ENCODE measurements at regions not wholly inside any gene's neighbourhood (a gene's known extent, or its start where the extent isn't known, plus 50 kb on each side); places are given as distances from the start of the nearest gene placed in this dataset.
"Not testable (repeated sequence)": the region's sequence is repeated elsewhere in the genome, so short reads cannot be mapped to it uniquely, and the experiment has no call there.

DNA sequence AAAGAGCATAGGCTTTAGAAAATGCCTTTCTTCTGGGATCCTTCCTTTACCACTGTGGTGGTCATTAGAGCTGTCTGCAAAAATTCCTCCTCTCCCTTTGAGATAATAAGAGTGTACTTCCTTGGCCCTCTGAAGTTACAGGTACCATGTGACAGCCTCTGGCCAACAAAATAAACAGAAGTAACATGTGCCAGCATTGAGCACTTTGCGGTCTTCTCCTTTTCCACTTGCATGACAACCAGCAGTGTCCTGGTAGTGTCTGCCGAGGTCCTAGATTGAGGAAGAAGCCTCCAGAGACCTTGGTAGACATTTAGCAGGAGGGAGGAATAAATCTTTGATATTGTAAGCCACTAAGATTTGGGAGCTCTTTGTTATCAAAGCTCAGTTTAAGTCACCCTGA, 87.5 kb upstream of the ARID1B start:
- Histone ChIP-seq H3K36me3 (ENCODE audit: control insufficient read depth, insufficient read depth, low read length) (no peaks in the 10 kb centered on the region), H3K27me3 (ENCODE audit: control insufficient read depth, insufficient read depth, low read length) (no peaks in the 10 kb centered on the region), H3K27ac (ENCODE audit: low read length) (no peak overlapping the region), H3K9me3 (ENCODE audit: control insufficient read depth, low read depth, low read length) (no peaks in the 10 kb centered on the region), H3K4me1 (ENCODE audit: control insufficient read depth, insufficient read depth, low read length) (peaks cover 5% of the 10 kb centered on the region), H3K4me3 (ENCODE audit: low read length) (no peak overlapping the region)
- no peak for DNase-seq
- no CpG with 5 or more reads among the region's 2 CpGs for WGBS (ENCODE audit: insufficient coverage, low lambda C conversion rate)

DNA sequence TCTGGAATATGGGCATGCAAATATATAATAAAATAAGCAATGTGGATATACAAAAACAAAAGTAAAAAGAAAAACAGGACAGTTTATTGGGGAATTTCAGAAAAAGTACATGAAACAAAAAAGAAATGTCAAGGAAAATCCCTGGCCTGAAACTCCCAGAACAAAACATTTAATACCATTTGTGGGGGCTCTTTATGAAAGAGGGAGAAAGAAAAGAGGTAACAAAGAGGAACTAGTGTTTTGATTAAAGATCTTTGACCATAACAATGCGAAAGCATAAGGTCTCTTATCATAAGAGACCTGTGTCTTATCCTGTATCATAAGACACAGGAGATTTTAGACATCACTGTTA, 88.6 kb upstream of the ARID1B start:
- peak overlapping the region; percentile 87 for H3K27ac ChIP-seq (ENCODE audit: low read length)
- H3K4me1 ChIP-seq (ENCODE audit: control insufficient read depth, insufficient read depth, low read length) = peaks cover 5% of the 10 kb centered on the region
- no peak for DNase-seq
- no peaks in the 10 kb centered on the region for H3K9me3 ChIP-seq (ENCODE audit: control insufficient read depth, low read depth, low read length)
- WGBS (ENCODE audit: insufficient coverage, low lambda C conversion rate) = 88% methylated on average over 1 of the region's 1 CpG
- H3K36me3 ChIP-seq (ENCODE audit: control insufficient read depth, insufficient read depth, low read length) = no peaks in the 10 kb centered on the region
- H3K27me3 ChIP-seq (ENCODE audit: control insufficient read depth, insufficient read depth, low read length) = no peaks in the 10 kb centered on the region
- no peak overlapping the region for H3K4me3 ChIP-seq (ENCODE audit: low read length)

DNA sequence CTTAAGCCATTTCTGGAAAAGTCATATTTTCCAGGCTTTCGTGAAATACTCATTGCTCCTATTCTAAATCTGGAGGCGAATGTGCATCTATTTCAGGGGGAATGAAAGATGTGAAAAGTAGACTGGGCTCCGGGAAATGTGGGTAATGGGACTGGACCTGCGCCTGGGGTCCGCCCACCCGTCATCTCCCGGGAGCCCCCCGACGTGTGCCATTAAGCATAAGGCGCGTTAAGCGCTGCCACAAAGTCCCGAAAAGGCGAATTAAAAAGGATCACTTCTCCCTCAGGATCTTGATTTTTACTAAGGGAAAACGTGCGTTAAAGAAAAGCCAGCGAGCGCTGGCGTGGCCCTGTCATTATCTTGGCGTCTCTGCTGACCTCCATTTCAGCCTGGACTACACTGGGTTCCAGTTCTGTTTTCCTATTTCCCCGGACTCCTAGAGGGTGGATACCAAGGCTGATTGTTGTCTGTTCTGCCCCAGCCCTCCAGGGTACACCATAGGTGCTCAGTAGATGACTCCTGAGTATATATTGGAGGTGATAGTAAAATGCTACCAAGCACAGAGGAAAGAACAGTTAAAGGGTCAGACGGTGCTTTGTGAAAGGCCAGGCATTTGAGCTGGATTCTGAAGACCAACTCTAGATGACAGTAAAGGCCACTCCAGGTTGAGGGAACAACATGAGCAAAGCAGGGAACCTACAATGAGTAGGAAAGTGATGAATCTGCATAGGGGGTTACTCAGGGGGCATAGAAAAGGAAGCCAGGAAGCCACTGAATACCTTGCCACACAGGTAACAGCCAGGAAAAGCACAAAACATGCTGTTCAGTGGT, 89.2 kb upstream of the ARID1B start:
- no peaks in the 10 kb centered on the region for H3K27me3 ChIP-seq (ENCODE audit: control insufficient read depth, insufficient read depth, low read length)
- peak in 1 of 2 donors; percentile 69 for DNase-seq
- peak overlapping the region; percentile 74 for H3K4me3 ChIP-seq (ENCODE audit: low read length)
- H3K27ac ChIP-seq (ENCODE audit: low read length) = peak overlapping the region; percentile 87
- H3K36me3 ChIP-seq (ENCODE audit: control insufficient read depth, insufficient read depth, low read length) = no peaks in the 10 kb centered on the region
- peaks cover 5% of the 10 kb centered on the region for H3K4me1 ChIP-seq (ENCODE audit: control insufficient read depth, insufficient read depth, low read length)
- H3K9me3 ChIP-seq (ENCODE audit: control insufficient read depth, low read depth, low read length) = no peaks in the 10 kb centered on the region
- no CpG with 5 or more reads among the region's 22 CpGs for WGBS (ENCODE audit: insufficient coverage, low lambda C conversion rate)

DNA sequence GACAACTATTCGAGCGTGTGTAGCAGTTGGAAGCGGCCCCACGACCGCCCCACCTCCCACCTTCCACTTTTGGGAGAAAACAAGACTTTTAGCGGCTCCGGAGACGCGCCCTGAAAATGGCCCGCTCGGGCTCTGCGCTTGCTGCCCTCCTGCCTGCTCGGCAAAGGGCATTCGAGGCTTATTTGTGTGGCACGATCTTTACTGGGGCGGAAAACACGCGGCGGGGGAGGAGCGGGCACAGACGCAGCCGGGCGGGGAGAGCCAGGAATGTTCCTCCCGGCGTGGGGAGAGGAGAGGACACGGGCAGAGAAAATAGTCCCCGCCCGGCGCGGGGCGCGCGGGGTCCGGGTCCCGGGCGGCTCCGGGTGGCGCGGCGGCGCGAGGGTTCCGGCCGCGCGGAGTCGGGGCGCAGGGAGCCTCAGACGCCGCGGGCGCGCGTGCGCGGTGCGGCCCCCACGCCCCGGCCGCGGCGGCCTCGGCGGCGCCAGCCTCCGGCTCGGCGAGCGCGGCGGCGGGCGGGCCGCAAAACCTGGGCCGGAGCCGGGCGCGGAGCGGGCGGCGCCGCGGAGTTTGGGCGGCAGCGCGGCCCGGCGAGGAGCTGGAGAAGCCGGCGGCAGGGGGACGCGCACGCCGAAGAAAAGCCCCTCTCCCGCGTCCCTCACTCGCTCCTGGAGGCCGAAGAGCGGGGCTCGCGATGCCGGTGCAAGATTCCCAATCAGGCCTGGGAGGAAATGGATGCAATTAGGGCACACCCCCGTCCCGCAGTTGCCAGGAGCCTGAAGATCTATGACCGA, 90.0 kb upstream of the ARID1B start:
- Histone ChIP-seq H3K4me1 (ENCODE audit: control insufficient read depth, insufficient read depth, low read length) (peaks cover 5% of the 10 kb centered on the region), H3K9me3 (ENCODE audit: control insufficient read depth, low read depth, low read length) (no peaks in the 10 kb centered on the region), H3K4me3 (ENCODE audit: low read length) (peak overlapping the region; percentile 85), H3K27me3 (ENCODE audit: control insufficient read depth, insufficient read depth, low read length) (no peaks in the 10 kb centered on the region), H3K36me3 (ENCODE audit: control insufficient read depth, insufficient read depth, low read length) (no peaks in the 10 kb centered on the region), H3K27ac (ENCODE audit: low read length) (peak overlapping the region; percentile 98)
- WGBS (ENCODE audit: insufficient coverage, low lambda C conversion rate) = no CpG with 5 or more reads among the region's 105 CpGs
- DNase-seq = peak; percentile 77 to 92

- Histone ChIP-seq H3K27ac (ENCODE audit: low read length) (peak overlapping the region; percentile 98), H3K9me3 (ENCODE audit: control insufficient read depth, low read depth, low read length) (no peaks in the 10 kb centered on the region), H3K4me1 (ENCODE audit: control insufficient read depth, insufficient read depth, low read length) (peaks cover 5% of the 10 kb centered on the region), H3K27me3 (ENCODE audit: control insufficient read depth, insufficient read depth, low read length) (no peaks in the 10 kb centered on the region), H3K4me3 (ENCODE audit: low read length) (peak overlapping the region; percentile 85), H3K36me3 (ENCODE audit: control insufficient read depth, insufficient read depth, low read length) (no peaks in the 10 kb centered on the region)
- 1% methylated on average over 4 of the region's 15 CpGs for WGBS (ENCODE audit: insufficient coverage, low lambda C conversion rate)
- peak; percentile 44 to 85 for DNase-seq
Observed at GRCh38 chr6:156686301-156686994, 90.7 kb upstream of the ARID1B start.

DNA sequence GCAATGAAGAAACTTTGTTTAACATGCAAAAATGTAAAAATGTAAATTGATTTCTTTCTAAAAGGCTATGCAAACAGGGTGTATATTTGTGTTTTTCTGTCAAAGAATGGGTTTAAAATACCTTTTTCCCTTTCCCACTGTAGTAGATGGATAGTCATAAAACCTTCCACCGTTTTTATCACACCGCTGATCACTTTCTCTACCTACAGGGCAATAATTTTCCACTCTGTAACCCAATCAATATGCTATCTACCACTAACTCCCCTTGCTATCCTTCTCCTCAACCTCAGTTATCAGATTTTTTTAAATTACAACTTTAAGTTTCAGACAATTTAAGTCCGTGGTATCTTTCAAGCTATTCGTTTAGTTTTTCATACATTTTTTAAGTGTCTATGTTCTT, 91.4 kb upstream of the ARID1B start:
- Histone ChIP-seq H3K27ac (ENCODE audit: low read length) (peak overlapping the region; percentile 98), H3K27me3 (ENCODE audit: control insufficient read depth, insufficient read depth, low read length) (no peaks in the 10 kb centered on the region)
- WGBS (ENCODE audit: insufficient coverage, low lambda C conversion rate) = 0% methylated on average over 2 of the region's 4 CpGs

GRCh38 chr6:156683821-156684220, 93.4 kb upstream of the ARID1B start:
- no peak overlapping the region for H3K27ac ChIP-seq (ENCODE audit: low read length)
- H3K27me3 ChIP-seq (ENCODE audit: control insufficient read depth, insufficient read depth, low read length) = no peaks in the 10 kb centered on the region
- no peak for DNase-seq
- no peaks in the 10 kb centered on the region for H3K9me3 ChIP-seq (ENCODE audit: control insufficient read depth, low read depth, low read length)
- no peak overlapping the region for H3K4me3 ChIP-seq (ENCODE audit: low read length)
- no peaks in the 10 kb centered on the region for H3K36me3 ChIP-seq (ENCODE audit: control insufficient read depth, insufficient read depth, low read length)
- H3K4me1 ChIP-seq (ENCODE audit: control insufficient read depth, insufficient read depth, low read length) = peaks cover 5% of the 10 kb centered on the region
- 100% methylated on average over 1 of the region's 5 CpGs for WGBS (ENCODE audit: insufficient coverage, low lambda C conversion rate)

More for the DNA sequence above, 91.4 kb upstream of the ARID1B start:
- Histone ChIP-seq H3K4me3 (ENCODE audit: low read length) (peak overlapping the region; percentile 85), H3K36me3 (ENCODE audit: control insufficient read depth, insufficient read depth, low read length) (no peaks in the 10 kb centered on the region), H3K4me1 (ENCODE audit: control insufficient read depth, insufficient read depth, low read length) (peaks cover 5% of the 10 kb centered on the region), H3K9me3 (ENCODE audit: control insufficient read depth, low read depth, low read length) (no peaks in the 10 kb centered on the region)
- DNase-seq = no peak

GRCh38 chr6:156676721-156677120, 100.5 kb upstream of the ARID1B start:
- no CpG with 5 or more reads among the region's 2 CpGs for WGBS (ENCODE audit: insufficient coverage, low lambda C conversion rate)
- Histone ChIP-seq H3K27ac (ENCODE audit: low read length) (no peak overlapping the region), H3K36me3 (ENCODE audit: control insufficient read depth, insufficient read depth, low read length) (no peaks in the 10 kb centered on the region), H3K27me3 (ENCODE audit: control insufficient read depth, insufficient read depth, low read length) (no peaks in the 10 kb centered on the region), H3K9me3 (ENCODE audit: control insufficient read depth, low read depth, low read length) (no peaks in the 10 kb centered on the region), H3K4me1 (ENCODE audit: control insufficient read depth, insufficient read depth, low read length) (no peaks in the 10 kb centered on the region), H3K4me3 (ENCODE audit: low read length) (no peak overlapping the region)
- no peak for DNase-seq

- no peak overlapping the region for H3K27ac ChIP-seq (ENCODE audit: low read length)
- H3K36me3 ChIP-seq (ENCODE audit: control insufficient read depth, insufficient read depth, low read length) = no peaks in the 10 kb centered on the region
- H3K4me1 ChIP-seq (ENCODE audit: control insufficient read depth, insufficient read depth, low read length) = no peaks in the 10 kb centered on the region
- DNase-seq = no peak
- H3K9me3 ChIP-seq (ENCODE audit: control insufficient read depth, low read depth, low read length) = peaks cover 9% of the 10 kb centered on the region
- no peaks in the 10 kb centered on the region for H3K27me3 ChIP-seq (ENCODE audit: control insufficient read depth, insufficient read depth, low read length)
- no peak overlapping the region for H3K4me3 ChIP-seq (ENCODE audit: low read length)
- WGBS (ENCODE audit: insufficient coverage, low lambda C conversion rate) = 100% methylated on average over 1 of the region's 2 CpGs
Observed at GRCh38 chr6:156674197-156674596, 103.0 kb upstream of the ARID1B start.

GRCh38 chr6:156670097-156670496, 107.1 kb upstream of the ARID1B start:
- not testable (repeated sequence) for DNase-seq; H3K27ac ChIP-seq (ENCODE audit: low read length); H3K36me3 ChIP-seq (ENCODE audit: control insufficient read depth, insufficient read depth, low read length); H3K27me3 ChIP-seq (ENCODE audit: control insufficient read depth, insufficient read depth, low read length); H3K4me3 ChIP-seq (ENCODE audit: low read length); H3K4me1 ChIP-seq (ENCODE audit: control insufficient read depth, insufficient read depth, low read length); H3K9me3 ChIP-seq (ENCODE audit: control insufficient read depth, low read depth, low read length)
- WGBS (ENCODE audit: insufficient coverage, low lambda C conversion rate) = no CpG with 5 or more reads among the region's 26 CpGs

Data from large intestine (tissue), 3 donors.